ENCODE measurements at regions not wholly inside any gene's neighbourhood (a gene's known extent, or its start where the extent isn't known, plus 50 kb on each side); places are given as distances from the start of the nearest gene placed in this dataset.

GRCh38 chr17:73694491-73694890 lies 50.2 kb upstream of the SDK2 start:
- Histone ChIP-seq H3K27me3 (ENCODE audit: control insufficient read depth, insufficient read depth, low read length) (no peaks in the 10 kb centered on the region), H3K9me3 (ENCODE audit: control insufficient read depth, insufficient read depth, low read length) (no peaks in the 10 kb centered on the region), H3K4me3 (ENCODE audit: low read length) (no peak overlapping the region), H3K4me1 (ENCODE audit: control insufficient read depth, insufficient read depth, low read length) (no peaks in the 10 kb centered on the region), H3K36me3 (ENCODE audit: control insufficient read depth, insufficient read depth, low read length) (no peaks in the 10 kb centered on the region), H3K27ac (ENCODE audit: low read length) (no peak overlapping the region)
- Mint-ChIP-seq H3K27me3 (ENCODE audit: low read depth in 2 of 2) (peaks cover 7 to 11% of the 10 kb centered on the region in 2 donors), H3K36me3 (no peaks in the 10 kb centered on the region), H3K9me3 (no peaks in the 10 kb centered on the region), H3K4me3 (no peak overlapping the region), H3K4me1 (no peaks in the 10 kb centered on the region), H3K27ac (no peak overlapping the region)
- ATAC-seq = no peak
- 76% methylated on average over 2 of the region's 2 CpGs for WGBS (ENCODE audit: insufficient coverage)
- intact Hi-C loops (cut with micrococcal nuclease) = no loop called here
- no peak for TF ChIP-seq CTCF (IDR thresholded peaks at IDR 0.05)
- no peak for DNase-seq

- 50% methylated on average over 2 of the region's 2 CpGs for WGBS (ENCODE audit: insufficient coverage)
- H3K36me3 ChIP-seq (ENCODE audit: control insufficient read depth, insufficient read depth, low read length) = no peaks in the 10 kb centered on the region
- H3K4me3 ChIP-seq (ENCODE audit: low read length) = no peak overlapping the region
- H3K27ac Mint-ChIP-seq = no peak overlapping the region
- H3K27me3 Mint-ChIP-seq (ENCODE audit: low read depth in 2 of 2) = peaks cover 7 to 11% of the 10 kb centered on the region in 2 donors
- H3K27me3 ChIP-seq (ENCODE audit: control insufficient read depth, insufficient read depth, low read length) = no peaks in the 10 kb centered on the region
- no peak for TF ChIP-seq CTCF (IDR thresholded peaks at IDR 0.05)
- DNase-seq (no peak), ATAC-seq (no peak)
- H3K4me1 ChIP-seq (ENCODE audit: control insufficient read depth, insufficient read depth, low read length) = no peaks in the 10 kb centered on the region
- no peaks in the 10 kb centered on the region for H3K4me1 Mint-ChIP-seq
- H3K27ac ChIP-seq (ENCODE audit: low read length) = no peak overlapping the region
- no peak overlapping the region for H3K4me3 Mint-ChIP-seq
- no peaks in the 10 kb centered on the region for H3K9me3 ChIP-seq (ENCODE audit: control insufficient read depth, insufficient read depth, low read length)
- no peaks in the 10 kb centered on the region for H3K9me3 Mint-ChIP-seq
- intact Hi-C loops (cut with micrococcal nuclease) = no loop called here
- no peaks in the 10 kb centered on the region for H3K36me3 Mint-ChIP-seq
Measured at GRCh38 chr17:73695035-73695738, 50.9 kb upstream of the SDK2 start.

GRCh38 chr17:73696251-73696650 lies 52.0 kb upstream of the SDK2 start:
- Histone ChIP-seq H3K36me3 (ENCODE audit: control insufficient read depth, insufficient read depth, low read length) (no peaks in the 10 kb centered on the region), H3K4me3 (ENCODE audit: low read length) (no peak overlapping the region), H3K27ac (ENCODE audit: low read length) (no peak overlapping the region), H3K27me3 (ENCODE audit: control insufficient read depth, insufficient read depth, low read length) (no peaks in the 10 kb centered on the region), H3K4me1 (ENCODE audit: control insufficient read depth, insufficient read depth, low read length) (no peaks in the 10 kb centered on the region), H3K9me3 (ENCODE audit: control insufficient read depth, insufficient read depth, low read length) (no peaks in the 10 kb centered on the region)
- Mint-ChIP-seq H3K9me3 (no peaks in the 10 kb centered on the region), H3K27me3 (ENCODE audit: low read depth in 2 of 2) (peaks cover 9 to 11% of the 10 kb centered on the region in 2 donors), H3K4me1 (no peaks in the 10 kb centered on the region), H3K4me3 (no peak overlapping the region), H3K27ac (no peak overlapping the region), H3K36me3 (no peaks in the 10 kb centered on the region)
- DNase-seq (no peak), ATAC-seq (no peak)
- 92% methylated on average over 3 of the region's 3 CpGs for WGBS (ENCODE audit: insufficient coverage)
- no peak for TF ChIP-seq CTCF (IDR thresholded peaks at IDR 0.05)
- intact Hi-C loops (cut with micrococcal nuclease) = no loop called here

- Histone ChIP-seq H3K36me3 (ENCODE audit: control insufficient read depth, insufficient read depth, low read length) (no peaks in the 10 kb centered on the region), H3K27ac (ENCODE audit: low read length) (no peak overlapping the region), H3K4me1 (ENCODE audit: control insufficient read depth, insufficient read depth, low read length) (no peaks in the 10 kb centered on the region), H3K4me3 (ENCODE audit: low read length) (no peak overlapping the region), H3K9me3 (ENCODE audit: control insufficient read depth, insufficient read depth, low read length) (no peaks in the 10 kb centered on the region), H3K27me3 (ENCODE audit: control insufficient read depth, insufficient read depth, low read length) (no peaks in the 10 kb centered on the region)
- no peak for TF ChIP-seq CTCF (IDR thresholded peaks at IDR 0.05)
- Mint-ChIP-seq H3K4me3 (no peak overlapping the region), H3K27ac (no peak overlapping the region), H3K4me1 (no peaks in the 10 kb centered on the region), H3K27me3 (ENCODE audit: low read depth in 2 of 2) (peaks cover 6 to 13% of the 10 kb centered on the region in 2 donors), H3K36me3 (no peaks in the 10 kb centered on the region), H3K9me3 (no peaks in the 10 kb centered on the region)
- ATAC-seq = no peak
- 74% methylated on average over 4 of the region's 5 CpGs for whole genome bisulfite sequencing (ENCODE audit: insufficient coverage)
- DNase-seq = no peak
- intact Hi-C loops (cut with micrococcal nuclease) = no loop called here
Measured at GRCh38 chr17:73697872-73698271, 53.6 kb upstream of the SDK2 start.
